DND-41 (cell line): ENCODE measurements at regions not wholly inside any gene's neighbourhood (a gene's known extent, or its start where the extent isn't known, plus 50 kb on each side); places are given as distances from the start of the nearest gene placed in this dataset.

ENCODE experiments used
- ATAC-seq: fragments of 200-7000 bp; cut with Tn5 transposase; 3 replicates; pipeline ENCODE4 v1.9.1; 2021; ENCODE audit warnings: low read depth; ENCODE audit not compliant: insufficient read depth
- DNase-seq: peaks from one replicate; pipeline ENCODE4 v3.0.0-alpha.2; 2020
- H2AFZ ChIP-seq: 2 replicates; pipeline ENCODE4 v1.6.0; 2012; ENCODE audit warnings: low read depth, low read length
- H3K27ac ChIP-seq: 2 replicates; pipeline ENCODE4 v1.5.1; 2012; ENCODE audit warnings: low read length, inconsistent platforms
- H3K27me3 ChIP-seq: fragments of 200-600 bp; sonication (generic); 2 replicates; pipeline ENCODE4 v1.6.0; 2012; ENCODE audit warnings: low read length, mild to moderate bottlenecking, inconsistent platforms; ENCODE audit not compliant: insufficient read depth, poor library complexity
- H3K36me3 ChIP-seq: 2 replicates; pipeline ENCODE4 v1.5.1; 2012; ENCODE audit warnings: low read length, inconsistent platforms; ENCODE audit not compliant: insufficient read depth
- H3K4me1 ChIP-seq: 2 replicates; pipeline ENCODE4 v1.5.1; 2012; ENCODE audit warnings: mild to moderate bottlenecking, low read length; ENCODE audit not compliant: insufficient read depth
- H3K4me2 ChIP-seq: 2 replicates; pipeline ENCODE4 v1.6.0; 2012; ENCODE audit warnings: mild to moderate bottlenecking, moderate library complexity, low read length, inconsistent platforms; ENCODE audit not compliant: insufficient read depth
- H3K4me3 ChIP-seq, 2 experiments: fragments of 200-600 bp in 1 of 2; shearing (Covaris generic) in 1 of 2; 2 replicates each; pipeline ENCODE4 v1.5.1; 2012 to 2016; ENCODE audit warnings: inconsistent platforms in 2 of 2, low read length in 2 of 2, mild to moderate bottlenecking in 2 of 2, low read depth in 1 of 2, moderate library complexity in 1 of 2
- H3K79me2 ChIP-seq: 2 replicates; pipeline ENCODE4 v1.6.0; 2012; ENCODE audit warnings: low read length, inconsistent platforms; ENCODE audit not compliant: insufficient read depth
- H3K9ac ChIP-seq: 2 replicates; pipeline ENCODE4 v1.6.0; 2012; ENCODE audit warnings: low read depth, mild to moderate bottlenecking, inconsistent platforms, low read length, moderate library complexity
- H3K9me3 ChIP-seq: 2 replicates; pipeline ENCODE4 v1.5.1; 2012; ENCODE audit warnings: low read length, moderate library complexity, mild to moderate bottlenecking, inconsistent platforms; ENCODE audit not compliant: insufficient read depth, severe bottlenecking
- H4K20me1 ChIP-seq: 2 replicates; pipeline ENCODE4 v1.6.0; 2012; ENCODE audit warnings: low read length; ENCODE audit not compliant: insufficient read depth
- EZH2 ChIP-seq: IDR thresholded peaks from 3 replicates; pipeline ENCODE4 v1.6.1; 2012; ENCODE audit warnings: borderline replicate concordance, low read depth, mild to moderate bottlenecking, moderate library complexity, low read length, inconsistent platforms; ENCODE audit not compliant: severe bottlenecking
- TF ChIP-seq, protein P1 (sequence below): IDR thresholded peaks from 2 replicates; pipeline ENCODE4 v1.5.1; 2012; ENCODE audit warnings: borderline replicate concordance, low read length, moderate library complexity, mild to moderate bottlenecking; ENCODE audit not compliant: poor library complexity, severe bottlenecking; ENCODE audit errors: extremely low read depth

DNA sequence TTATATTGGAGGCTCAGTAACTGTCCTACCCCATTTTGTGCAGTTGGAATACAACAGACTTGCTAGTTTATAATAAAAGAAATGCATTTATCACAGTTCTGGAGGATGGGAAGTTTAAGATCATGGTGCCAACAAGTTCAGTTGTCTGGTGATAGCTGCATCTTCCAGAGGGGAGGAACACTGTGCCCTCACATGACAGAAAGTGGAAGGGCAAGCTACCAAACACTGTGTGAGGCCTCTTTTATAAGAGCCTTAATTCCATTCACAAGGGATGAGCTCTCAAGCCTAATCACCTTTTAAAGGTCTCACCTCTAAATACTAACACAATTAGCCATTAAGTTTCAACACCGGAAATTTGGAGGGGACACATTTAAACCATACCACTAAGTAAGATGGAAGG, 1073.9 kb downstream of the PLOD2 start:
- no peaks in the 10 kb centered on the region for H3K27me3 ChIP-seq
- H3K79me2 ChIP-seq: no peaks in the 10 kb centered on the region
- no peaks in the 10 kb centered on the region for H3K36me3 ChIP-seq
- no peak overlapping the region for H2AFZ ChIP-seq
- no peak overlapping the region for H3K27ac ChIP-seq
- no peaks in the 10 kb centered on the region for H3K4me1 ChIP-seq
- DNase-seq (no peak), ATAC-seq (no peak)
- TF ChIP-seq, protein P1, sequence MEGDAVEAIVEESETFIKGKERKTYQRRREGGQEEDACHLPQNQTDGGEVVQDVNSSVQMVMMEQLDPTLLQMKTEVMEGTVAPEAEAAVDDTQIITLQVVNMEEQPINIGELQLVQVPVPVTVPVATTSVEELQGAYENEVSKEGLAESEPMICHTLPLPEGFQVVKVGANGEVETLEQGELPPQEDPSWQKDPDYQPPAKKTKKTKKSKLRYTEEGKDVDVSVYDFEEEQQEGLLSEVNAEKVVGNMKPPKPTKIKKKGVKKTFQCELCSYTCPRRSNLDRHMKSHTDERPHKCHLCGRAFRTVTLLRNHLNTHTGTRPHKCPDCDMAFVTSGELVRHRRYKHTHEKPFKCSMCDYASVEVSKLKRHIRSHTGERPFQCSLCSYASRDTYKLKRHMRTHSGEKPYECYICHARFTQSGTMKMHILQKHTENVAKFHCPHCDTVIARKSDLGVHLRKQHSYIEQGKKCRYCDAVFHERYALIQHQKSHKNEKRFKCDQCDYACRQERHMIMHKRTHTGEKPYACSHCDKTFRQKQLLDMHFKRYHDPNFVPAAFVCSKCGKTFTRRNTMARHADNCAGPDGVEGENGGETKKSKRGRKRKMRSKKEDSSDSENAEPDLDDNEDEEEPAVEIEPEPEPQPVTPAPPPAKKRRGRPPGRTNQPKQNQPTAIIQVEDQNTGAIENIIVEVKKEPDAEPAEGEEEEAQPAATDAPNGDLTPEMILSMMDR: no peak
- no peak for TF ChIP-seq EZH2
- no peaks in the 10 kb centered on the region for H4K20me1 ChIP-seq
- H3K4me3 ChIP-seq: no peak overlapping the region
- no peak overlapping the region for H3K4me2 ChIP-seq
- H3K9ac ChIP-seq: no peak overlapping the region
- H3K9me3 ChIP-seq: no peaks in the 10 kb centered on the region

DNA sequence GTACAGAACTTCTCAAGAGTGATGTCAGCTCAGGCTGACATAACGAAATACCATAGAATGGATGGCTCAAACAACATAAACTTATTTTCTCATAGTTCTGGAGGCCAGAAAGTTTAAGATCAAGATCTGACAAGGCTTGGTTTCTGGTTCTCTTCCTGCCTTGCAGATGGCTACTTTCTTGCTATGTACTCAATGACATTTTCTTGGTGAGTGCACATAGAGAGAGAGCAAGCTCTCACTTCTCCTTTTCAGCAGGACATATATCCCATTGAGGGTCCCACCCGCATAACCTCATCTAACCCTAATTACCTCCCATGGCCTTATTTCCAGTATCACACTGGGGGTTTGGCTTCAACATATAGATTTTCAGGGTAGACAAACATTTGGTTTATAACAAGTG, 1072.1 kb downstream of the PLOD2 start:
- no peak overlapping the region for H3K27ac ChIP-seq
- no peaks in the 10 kb centered on the region for H3K9me3 ChIP-seq
- H3K4me3 ChIP-seq: no peak overlapping the region
- H3K4me2 ChIP-seq: no peak overlapping the region
- no peaks in the 10 kb centered on the region for H3K79me2 ChIP-seq
- no peaks in the 10 kb centered on the region for H3K27me3 ChIP-seq
- DNase-seq: no peak
- H4K20me1 ChIP-seq: no peaks in the 10 kb centered on the region
- H3K4me1 ChIP-seq: no peaks in the 10 kb centered on the region
- no peaks in the 10 kb centered on the region for H3K36me3 ChIP-seq
- TF ChIP-seq, protein P1: no peak
- TF ChIP-seq EZH2: no peak
- no peak for ATAC-seq
- H3K9ac ChIP-seq: no peak overlapping the region
- no peak overlapping the region for H2AFZ ChIP-seq

DNA sequence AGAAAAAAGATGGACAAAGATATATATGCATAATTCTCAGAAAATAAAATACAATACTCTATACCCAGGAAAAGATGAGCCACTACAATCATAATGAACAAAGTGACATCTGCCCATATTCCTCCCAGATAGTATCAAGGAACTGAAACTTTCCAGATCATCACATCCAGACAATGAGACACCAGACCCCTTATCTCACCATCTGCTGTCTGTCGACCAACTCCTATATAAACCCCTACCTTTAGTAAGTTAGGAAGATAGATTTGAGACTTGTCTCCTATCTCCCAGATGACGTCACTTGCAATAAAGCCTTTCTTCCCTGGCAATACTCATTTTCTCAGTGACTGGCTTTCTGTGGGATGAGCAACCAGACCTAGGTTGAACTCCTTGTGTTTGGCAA, 1071.6 kb downstream of the PLOD2 start:
- Histone ChIP-seq H3K4me1 (no peaks in the 10 kb centered on the region), H3K4me2 (no peak overlapping the region), H3K9ac (no peak overlapping the region), H3K79me2 (no peaks in the 10 kb centered on the region), H3K27ac (no peak overlapping the region), H3K4me3 (no peak overlapping the region), H3K36me3 (no peaks in the 10 kb centered on the region), H4K20me1 (no peaks in the 10 kb centered on the region), H3K9me3 (no peaks in the 10 kb centered on the region), H2AFZ (no peak overlapping the region), H3K27me3 (no peaks in the 10 kb centered on the region)
- TF ChIP-seq, protein P1: no peak
- no peak for TF ChIP-seq EZH2
- ATAC-seq (no peak), DNase-seq (no peak)
